Esophagus squamous epithelium (tissue), 4 donors: ENCODE measurements at regions not wholly inside any gene's neighbourhood (a gene's known extent, or its start where the extent isn't known, plus 50 kb on each side); places are given as distances from the start of the nearest gene placed in this dataset.

Source experiments
- CTCF ChIP-seq, 6 experiments: fragments of 450-650 bp in 4 of 6; fragments of 200-600 bp in 2 of 6; sonication (generic) in 2 of 6; IDR thresholded peaks; one replicate each; pipeline ENCODE4 v1.5.1; 2016 to 2019; ENCODE audit warnings: antibody characterized with exemption in 6 of 6, mild to moderate bottlenecking in 4 of 6, moderate library complexity in 4 of 6
- POLR2A ChIP-seq, 4 donors: fragments of 450-650 bp; IDR thresholded peaks; one replicate each; pipeline ENCODE4 v1.6.1; 2017; ENCODE audit warnings: antibody characterized with exemption in 4 of 4, mild to moderate bottlenecking in 4 of 4, moderate library complexity in 3 of 4

GRCh38 chr4:175929441-175929840 lies 117.4 kb upstream of the GPM6A start:
- TF ChIP-seq CTCF (IDR thresholded peaks at IDR 0.05) (no peak), POLR2A (IDR thresholded peaks at IDR 0.05) (no peak)
